ENCODE measurements at regions not wholly inside any gene's neighbourhood (a gene's known extent, or its start where the extent isn't known, plus 50 kb on each side); places are given as distances from the start of the nearest gene placed in this dataset.

DNA sequence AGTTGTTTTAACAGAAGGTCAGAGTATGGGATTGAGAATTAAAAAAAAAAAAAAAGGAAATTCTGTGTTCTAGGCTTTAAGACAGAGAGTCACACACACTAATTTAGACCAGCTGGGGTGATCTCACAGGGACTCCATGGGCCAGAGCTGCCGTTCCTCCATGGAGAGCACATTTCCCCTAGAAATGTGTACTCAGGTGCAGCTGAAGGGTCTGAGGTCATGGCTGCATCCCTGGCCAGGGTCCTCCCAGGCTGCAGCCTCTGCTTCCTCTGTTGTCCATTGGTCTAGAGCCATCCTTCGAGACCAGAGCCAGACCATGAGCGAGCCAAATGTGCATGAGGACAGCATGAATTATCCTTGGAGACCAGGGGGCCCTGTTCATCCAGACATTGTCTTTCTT lies 190.1 kb upstream of the TNP1 start:
- no peak for DNase-seq

DNA sequence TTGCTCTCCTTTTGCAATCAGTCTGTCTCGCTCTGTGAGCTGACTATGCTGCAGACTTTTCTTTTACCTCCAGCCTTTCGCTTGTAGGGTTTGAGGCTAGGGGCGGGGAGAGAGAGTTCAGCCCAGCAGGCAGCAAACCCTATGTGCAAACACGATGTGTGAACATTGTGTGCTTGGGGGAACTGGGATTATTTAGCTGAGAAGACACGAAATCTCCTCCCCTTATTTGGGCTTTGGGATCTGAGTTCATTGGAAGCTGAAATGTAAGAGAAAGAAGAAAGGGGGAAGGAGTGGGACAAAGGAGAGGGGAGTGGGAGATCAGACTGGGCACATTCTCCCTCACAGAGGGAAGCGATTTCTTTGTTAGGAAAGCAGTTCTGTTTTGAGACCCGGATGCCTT lies 189.6 kb upstream of the TNP1 start:
- DNase-seq, result no peak

DNA sequence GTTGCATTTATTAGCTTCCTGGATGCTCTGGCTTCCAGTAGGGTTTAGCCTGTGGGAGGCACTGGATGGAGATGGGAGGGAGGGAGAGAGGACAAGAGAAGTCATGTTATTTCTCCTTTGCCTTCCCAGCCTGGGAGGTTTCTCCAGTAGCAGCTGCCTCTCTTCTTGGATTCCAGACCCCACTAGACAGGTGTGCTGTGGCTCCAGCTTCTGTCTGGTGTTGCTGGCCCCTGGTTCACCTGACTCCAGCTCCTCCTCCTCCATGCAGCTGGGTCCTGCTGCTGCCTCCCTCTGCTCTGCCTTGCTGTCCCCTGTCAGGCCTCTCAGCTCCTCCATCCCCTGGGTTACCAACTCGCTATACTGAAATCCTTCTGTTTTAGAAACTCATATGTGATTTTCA lies 188.9 kb upstream of the TNP1 start:
- DNase-seq, result no peak

DNA sequence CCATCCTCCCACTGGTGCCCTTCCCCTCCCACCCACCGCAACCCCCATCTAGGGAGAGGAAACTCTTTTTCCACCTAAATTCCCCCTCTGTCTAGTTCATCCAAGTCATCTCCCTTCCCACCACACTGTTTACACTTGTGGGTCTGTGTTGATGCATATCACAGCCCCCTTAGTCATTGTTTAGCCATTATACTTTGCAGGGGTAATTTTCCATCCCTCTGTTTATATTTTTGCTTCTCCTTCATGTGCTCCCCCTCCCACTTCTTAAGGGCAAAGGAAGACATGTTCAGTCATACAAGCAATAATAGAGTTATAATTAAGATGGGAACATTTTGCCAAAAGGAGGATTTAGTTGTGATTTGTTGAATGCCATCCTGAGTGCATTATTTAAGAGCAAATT lies 187.8 kb upstream of the TNP1 start:
- DNase-seq, result no peak

DNA sequence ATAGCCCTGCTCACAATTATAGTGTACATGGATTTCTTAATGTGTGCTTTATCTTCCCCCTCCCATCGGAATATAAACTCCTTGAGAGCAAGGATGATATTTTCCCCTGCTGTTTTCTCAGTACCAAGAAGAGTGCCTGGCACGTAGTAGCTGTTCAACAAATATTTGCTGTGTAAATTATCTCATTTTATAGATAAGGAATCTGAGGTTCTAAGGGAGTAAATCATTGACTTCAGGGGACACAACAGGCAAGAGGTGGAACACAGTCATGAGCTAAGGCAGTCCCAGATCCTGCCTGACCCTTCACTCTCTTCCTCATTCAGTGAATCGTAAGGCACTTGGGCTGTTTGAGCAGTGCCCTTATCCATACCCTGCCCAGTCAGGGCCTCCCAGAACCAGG lies 187.3 kb upstream of the TNP1 start:
- no peak for DNase-seq

DNA sequence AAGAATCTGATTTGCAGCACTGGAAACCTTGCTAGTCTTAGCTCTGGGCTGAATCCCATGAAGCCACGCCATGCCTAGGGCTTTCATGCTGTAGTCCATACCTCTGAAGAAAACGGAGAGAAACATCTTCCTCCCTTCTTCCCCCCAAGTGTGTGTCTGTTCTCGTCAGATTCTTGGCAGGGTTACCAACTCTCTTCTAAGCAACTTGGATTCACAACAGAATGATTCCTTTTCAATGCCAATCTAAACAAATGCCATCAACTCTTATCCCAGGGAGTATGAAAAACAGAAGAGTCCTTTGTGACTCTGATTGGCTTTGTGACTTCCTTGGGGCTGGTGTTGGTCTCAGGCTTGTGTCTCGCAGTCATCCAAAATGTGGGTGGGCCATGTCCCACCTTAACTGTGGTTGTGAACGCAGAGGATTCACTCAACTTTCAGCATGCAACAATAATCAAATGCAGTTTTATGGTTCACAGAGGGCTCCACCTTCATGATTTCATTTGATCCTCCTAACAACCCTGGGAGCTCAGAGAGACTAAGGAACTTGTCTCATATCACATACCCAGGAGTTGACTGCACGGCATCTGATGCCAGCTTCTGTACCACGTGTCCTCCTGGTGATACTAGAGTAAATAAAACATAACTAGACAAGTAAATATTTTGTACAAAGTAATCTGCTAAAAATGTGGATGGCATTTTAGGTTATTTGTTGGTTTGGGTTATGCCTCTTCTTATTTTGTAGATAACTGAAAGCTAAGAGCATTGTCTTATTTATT lies 186.0 kb upstream of the TNP1 start:
- peak; percentile 30 for DNase-seq

DNA sequence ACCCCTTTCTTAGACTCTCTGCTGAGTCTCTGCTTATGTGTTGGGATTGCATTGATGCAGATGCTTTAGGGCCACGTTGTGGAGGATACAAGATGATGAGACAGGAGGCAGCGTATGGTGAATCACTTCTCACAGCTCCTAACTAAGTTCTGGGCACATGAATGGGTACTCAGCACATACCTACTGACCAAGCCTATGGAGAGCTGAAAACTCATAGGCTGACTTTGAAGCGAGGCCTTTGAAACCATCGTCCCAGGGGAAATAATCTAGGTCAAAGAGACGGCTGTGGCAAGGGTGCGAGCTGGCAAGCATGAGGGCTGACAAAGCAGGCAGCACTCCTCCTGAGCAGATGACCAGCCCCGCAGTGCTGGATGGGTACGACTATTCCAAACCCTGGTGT lies 180.2 kb upstream of the TNP1 start:
- DNase-seq, result no peak

DNA sequence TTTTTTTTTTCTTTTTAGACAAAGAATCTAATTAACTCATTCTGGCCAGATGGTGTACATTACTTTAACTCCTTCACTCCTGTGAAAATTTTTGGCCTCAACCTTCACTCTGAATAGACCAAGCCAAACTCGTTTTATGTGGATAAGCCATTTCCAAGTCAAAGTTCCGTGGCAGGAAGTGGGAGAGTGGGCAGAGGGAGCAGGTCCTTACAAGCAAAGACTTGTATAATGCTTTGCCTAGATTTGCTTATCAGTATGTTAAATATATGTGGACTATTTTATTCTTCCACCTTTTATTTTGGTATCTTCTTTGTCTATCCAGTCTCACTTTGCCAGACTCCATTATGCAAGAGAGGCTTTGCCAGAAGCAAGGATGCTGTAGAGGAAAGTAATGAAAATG lies 178.1 kb upstream of the TNP1 start:
- DNase-seq, result no peak

DNA sequence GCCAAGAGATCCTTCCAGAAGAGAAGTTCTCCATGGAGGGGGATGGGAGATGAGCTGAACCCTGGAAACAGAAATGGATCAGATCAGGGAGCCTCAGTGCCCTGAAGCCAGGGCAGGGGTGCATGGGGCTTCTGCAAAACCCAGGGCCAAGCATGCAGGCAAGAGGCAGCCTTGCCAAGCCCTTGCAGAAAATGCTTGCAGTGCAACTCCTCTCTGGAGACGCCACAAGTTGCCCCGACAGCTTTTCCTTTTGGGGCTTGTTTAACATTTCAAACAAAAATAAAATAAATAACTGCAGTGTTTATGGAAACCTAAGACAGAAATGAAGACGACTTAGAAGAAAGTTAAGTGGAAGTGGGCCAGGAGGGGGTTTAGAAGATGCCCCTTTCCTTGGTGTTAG lies 177.5 kb upstream of the TNP1 start:
- DNase-seq, result no peak

DNA sequence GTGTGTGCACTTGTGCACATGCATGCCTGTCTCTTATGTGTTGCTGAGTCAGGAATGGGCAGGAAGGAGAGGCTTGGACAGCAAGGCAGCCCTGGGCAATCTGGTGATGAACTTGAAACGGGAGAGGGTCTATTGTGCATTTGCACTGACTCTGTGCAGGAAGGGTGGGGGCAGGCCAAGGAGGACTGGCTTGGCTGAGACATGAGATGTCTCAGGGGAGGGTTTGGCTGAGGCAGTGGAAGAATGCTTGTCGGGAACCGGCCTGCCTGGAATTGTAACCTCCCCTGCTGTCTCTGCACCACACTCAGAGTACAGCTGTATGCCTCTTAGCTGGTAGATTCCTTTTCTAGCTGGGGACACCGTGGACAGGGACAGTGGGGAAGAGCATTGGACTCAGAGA lies 176.1 kb upstream of the TNP1 start:
- no peak for DNase-seq

DNA sequence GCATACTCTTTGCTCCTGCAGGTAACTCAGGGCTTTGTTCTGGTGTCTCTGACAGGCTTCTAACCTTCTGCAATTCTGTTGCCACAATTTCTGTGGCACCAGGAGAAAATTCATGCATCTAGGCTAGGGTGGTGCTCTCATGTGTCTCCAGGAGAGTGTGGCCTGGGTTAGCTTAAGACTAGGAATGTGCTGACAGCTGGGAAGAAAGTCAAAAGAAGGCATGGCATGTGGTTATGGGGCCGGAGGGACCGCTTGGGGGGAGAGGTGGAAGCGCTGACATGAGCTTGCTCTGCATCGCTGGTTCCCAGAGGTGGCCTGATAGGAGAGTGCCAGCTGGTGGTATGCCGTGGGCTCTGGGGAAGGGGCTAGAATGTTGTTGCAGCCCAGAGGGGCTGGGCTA lies 173.3 kb upstream of the TNP1 start:
- DNase-seq, result no peak

DNA sequence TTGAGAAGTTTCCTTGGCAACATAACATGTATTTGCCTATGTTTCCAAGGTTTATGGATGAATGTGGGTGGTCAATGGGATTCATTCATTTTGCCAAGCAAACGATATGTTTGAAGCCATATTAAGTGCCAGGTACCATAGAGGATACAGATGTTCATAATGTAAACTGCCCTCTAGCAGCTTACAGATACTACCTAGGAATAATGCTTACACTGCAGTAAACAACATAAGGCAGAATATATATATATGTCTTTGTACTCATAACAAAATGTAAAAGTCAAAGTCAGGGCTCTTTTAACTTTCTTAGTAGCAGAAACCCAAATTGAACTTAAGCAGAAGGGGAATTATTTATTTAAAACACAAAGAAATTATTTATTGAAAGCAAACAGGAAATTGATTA lies 171.6 kb upstream of the TNP1 start:
- no peak for DNase-seq

DNA sequence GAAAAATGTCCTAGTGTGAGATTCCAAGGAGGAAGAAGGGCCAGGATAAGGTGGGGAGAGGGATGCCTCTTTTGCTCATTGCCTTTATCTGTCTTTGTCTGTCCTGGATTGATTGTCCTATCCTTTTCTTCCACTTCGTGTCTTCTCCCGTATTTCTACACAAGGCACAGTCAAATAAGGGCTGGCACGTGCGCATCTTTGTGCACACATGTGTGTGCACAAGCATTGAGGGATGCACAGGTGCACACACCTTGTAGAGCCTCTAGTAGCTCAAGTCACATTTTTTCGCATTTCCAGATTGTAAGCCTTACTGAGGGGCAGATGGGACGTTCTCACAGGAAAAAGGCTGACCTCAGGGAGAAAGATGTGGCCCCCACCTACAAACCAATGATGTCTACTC lies 170.2 kb upstream of the TNP1 start:
- no peak for DNase-seq

DNA sequence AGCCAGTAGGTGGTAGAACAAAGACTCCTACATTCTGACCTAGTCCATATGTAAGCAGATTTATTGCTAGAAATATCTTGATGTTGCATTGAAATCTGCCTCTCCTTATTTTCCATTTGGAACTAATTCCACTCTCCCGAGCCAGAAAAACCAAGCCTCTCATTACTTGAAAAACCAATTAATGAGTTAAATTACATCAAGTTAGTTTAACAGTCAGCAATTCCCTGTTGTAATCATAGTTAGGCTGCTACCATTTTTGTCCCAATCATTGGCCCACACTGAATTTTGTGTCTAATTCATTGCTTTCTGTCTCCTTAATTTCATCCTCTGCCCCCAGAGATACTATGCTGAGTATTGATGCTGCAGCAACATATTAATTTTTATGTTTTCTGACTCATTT lies 168.3 kb upstream of the TNP1 start:
- DNase-seq, result no peak

DNA sequence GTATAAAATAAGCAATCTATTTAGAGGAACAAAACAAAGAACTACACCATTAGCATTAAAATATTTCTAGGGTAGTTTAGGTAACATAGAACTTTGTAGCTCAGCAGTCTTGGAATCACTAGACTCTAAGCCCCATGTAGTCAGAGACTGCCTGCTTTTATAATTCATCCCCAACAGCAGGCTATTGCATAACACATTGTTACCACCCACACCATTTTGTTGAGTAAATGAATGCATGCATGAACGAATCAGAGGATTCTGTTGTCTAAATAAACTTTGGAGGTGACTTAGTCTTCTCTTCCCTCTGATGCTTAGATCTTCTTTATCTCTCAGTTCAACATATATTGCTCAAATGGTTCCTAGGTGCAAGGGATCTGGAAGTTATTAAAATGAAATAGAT lies 167.6 kb upstream of the TNP1 start:
- DNase-seq, result no peak

DNA sequence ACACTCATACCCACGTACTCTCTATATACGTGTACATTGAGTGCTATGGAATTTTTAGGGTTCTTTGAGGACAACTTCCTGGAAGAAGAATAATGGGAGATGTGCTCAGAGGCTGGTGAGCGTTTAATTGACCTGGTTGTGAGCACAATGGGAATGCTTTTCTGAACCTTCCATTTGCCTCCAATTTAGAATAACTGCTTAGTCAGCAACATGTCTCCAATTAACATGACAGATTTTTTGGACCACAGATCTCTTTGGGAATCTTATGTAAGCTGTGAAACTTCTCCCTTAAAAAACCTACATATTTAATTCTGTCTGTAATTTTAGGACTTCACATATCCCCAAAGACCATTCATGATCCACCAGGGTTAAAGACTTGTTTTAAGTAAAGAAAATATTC lies 166.7 kb upstream of the TNP1 start:
- no peak for DNase-seq

DNA sequence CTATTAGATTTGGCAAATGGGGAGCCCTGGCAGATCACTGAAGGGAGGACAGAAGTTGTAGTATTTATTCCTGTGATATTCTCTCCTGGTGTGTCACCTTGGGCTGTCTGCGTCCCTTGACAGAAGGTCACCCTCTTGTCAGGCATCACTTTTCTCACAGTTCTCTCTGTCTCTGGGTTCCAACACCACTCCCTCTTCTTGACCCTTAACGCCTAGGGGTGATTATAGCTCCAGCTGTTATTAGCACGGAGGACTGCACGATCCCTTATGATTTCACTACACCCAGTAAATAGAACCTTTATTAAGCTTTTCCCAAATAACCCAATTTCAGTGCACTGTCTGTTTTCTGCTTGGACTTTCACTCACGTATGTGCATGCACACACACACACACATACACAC lies 166.3 kb upstream of the TNP1 start:
- no peak for DNase-seq

DNA sequence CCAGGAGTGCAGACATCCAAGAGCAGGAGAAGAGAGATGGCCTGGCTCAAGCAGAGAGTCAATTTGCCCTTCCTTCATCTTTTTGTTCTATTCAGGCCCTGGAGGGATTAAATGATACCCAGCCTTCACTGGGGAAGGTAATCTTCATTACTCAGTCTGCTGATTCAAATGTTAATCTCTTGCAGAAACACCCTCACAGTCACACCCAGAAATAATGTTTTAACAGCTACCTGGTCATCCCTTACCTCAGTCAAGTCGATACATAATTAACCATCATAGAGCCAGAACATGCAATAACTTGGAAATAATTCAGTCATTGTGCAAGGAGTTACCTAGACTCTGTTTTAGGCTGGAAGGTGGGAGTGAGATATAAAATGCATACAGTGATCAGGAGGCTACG lies 163.7 kb upstream of the TNP1 start:
- DNase-seq, result no peak

DNA sequence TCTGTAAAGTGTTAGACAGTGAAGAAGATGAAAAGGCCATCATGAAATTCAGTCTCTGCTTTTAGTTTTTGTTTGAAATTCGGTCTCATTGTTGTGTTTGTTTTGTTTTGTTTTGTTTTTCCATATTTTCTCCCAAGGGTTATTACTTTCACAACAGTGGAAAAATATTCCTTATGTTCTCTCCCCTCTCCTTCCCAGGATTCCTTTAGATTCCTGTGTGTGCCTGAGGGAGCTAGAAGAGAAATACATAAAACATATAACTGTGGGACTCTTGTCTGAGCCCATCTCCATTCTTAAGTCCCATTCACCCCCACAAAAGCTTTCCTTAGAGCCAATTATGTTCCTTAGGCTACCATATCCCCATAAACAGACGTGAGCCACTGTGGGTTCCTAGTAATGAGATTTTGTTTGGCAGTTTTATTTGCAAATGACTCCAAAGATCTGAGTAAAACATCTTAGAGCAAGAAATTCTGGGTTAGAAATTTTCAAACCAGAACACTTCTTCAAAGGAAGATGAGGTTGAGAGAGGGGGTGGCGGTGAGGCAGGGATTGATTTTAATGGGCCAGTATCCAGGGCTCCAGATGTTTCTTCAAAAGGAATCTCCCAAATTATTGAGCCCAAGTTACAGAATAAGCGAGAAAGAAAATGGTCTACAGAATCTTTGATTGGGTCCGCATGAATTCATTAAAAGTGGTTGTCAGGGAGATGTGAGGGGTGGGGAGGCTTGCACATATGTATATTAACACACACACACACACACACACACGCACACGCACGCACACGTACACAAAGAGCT lies 157.8 kb upstream of the TNP1 start:
- no peak for DNase-seq

DNA sequence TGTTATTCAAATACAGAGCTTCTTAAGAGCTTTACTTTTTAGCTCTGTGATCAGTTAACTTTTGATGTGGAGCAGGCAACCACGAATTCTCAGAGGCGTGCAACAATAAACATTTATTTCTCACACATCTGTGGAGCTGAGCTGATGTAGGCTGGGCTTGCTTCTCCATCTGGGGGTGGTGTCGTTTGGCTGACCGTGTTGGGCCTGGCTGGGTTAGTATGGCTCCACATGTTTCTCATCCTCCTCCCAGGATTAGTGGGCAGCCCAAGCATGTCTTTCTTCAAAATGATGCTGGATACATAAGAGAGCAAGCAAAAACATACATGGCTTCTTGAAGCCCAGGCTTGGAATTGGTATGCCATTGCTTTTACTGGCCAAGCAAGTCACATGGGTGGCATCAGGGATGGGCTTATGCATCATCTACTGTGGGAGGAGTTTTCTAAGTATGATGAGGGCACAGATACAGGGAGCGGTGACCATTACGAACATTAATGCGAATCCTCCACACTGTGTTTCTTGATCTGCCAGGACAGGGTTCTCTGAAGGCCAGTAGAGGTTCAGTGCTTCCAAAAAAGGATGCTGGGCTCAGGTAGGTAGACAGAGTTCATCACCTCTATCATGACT lies 157.0 kb upstream of the TNP1 start:
- DNase-seq, result no peak

DNA sequence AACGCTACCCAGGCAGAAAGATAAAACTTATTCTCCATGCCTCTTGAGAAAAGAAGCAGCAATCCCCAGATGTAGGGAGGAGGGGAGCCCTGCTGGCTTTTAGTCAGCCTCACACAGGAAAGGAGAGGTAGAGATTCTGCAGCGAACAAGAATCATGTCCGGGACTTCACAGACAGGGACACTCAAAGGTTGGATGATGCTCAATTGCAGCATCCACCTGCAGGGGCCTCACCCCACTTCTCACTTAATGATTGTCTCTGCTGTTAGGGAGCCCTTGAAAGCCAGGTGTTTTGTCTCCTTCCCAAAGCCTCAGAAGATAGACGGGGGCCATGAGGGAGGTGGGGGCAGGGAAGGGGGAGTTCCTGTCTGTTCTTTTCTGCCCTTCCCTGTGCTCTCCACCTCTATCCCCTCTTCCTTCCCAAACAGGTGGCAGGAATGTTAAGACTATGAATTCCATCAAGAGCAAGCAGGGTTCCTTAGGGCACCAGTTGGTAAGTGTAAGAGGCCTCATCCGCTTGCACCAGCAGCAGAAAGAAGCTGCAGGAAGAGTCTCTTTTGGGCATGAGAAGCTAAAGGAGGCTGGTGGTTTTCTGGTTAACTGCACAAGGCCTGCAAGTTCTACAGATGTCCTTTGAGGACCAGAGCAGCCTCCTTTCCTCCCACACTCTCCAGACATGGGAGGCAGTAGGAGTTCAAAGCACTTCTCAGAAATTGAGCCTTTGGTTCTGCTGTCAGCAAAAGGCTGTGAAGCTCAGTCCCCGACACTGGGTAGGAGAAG lies 154.7 kb upstream of the TNP1 start:
- DNase-seq, result no peak

DNA sequence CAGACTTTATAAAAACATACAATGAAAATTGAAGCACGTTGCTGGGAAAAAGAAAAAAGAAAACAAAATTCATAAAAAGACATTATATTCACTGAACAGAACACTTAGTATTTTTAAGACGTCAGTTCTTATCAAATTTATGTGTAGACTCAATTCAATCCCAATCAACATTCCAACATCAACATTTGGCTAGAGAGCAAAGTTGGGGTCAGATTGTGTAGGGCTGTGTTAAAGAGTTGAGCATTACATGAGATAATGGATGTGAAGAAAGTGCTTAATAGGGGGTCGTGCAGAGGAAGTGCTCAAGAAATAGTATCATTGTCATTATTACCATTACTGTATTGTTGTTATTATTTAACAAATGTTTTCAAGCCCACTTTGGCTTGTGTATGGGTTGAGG lies 154.1 kb upstream of the TNP1 start:
- no peak for DNase-seq

DNA sequence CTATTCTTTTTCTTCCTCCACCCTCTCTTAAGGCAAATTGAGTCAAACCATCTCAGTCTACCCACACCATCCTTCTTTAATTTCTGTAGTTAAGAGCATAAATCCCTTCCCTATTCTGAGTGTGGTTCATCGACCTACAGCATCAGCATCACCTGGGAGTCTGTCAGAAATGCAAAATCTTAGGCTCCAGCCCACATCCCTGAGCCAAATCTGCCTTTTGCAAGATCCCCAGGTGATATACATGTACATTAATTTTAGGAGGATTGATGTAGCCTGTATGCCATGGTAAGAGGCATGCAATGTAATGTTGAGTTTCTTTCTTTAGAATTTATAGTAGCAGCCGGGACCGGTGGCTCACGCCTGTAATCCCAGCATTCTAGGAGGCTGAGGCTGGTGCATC lies 151.7 kb upstream of the TNP1 start:
- no peak for DNase-seq

DNA sequence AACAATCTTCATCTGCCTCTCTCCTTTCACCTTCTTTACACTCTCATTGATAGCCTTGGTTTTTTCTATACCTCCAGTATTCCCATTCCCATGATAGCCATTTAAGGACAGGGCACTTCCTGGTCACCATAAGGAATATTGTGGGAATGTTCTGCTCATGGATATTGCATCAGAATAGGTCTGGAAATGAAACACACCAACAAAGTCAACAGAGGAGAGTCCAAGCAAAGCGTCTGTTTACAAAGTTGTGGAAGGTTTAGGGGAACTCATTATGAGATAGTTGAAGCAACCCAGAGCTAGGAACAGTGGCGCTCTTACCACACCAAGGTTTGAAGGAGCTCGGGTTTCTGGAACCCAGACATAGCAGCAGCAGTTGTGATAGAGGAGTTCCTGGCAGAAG lies 150.3 kb upstream of the TNP1 start:
- DNase-seq, result no peak
